ENCODE measurements at regions not wholly inside any gene's neighbourhood (a gene's known extent, or its start where the extent isn't known, plus 50 kb on each side); places are given as distances from the start of the nearest gene placed in this dataset.

- TF ChIP-seq CTCF (IDR thresholded peaks at IDR 0.05), result peak; percentile 20; the same call in 1 of the 2 replicates
Observed at GRCh38 chr11:34791780-34792542, 124.2 kb downstream of the APIP start.

- TF ChIP-seq CTCF (IDR thresholded peaks at IDR 0.05), result no peak
Observed at GRCh38 chr11:34790620-34791019, 125.6 kb downstream of the APIP start.

GRCh38 chr11:34789196-34789834, 126.9 kb downstream of the APIP start:
- no peak for TF ChIP-seq CTCF (IDR thresholded peaks at IDR 0.05)

- no peak for TF ChIP-seq CTCF (IDR thresholded peaks at IDR 0.05)
Observed at GRCh38 chr11:34788642-34789041, 127.5 kb downstream of the APIP start.

GRCh38 chr11:34787895-34788294, 128.3 kb downstream of the APIP start:
- no peak for TF ChIP-seq CTCF (IDR thresholded peaks at IDR 0.05)

GRCh38 chr11:34787348-34787747, 128.8 kb downstream of the APIP start:
- TF ChIP-seq CTCF (IDR thresholded peaks at IDR 0.05), result no peak

- TF ChIP-seq CTCF (IDR thresholded peaks at IDR 0.05), result no peak
Observed at GRCh38 chr11:34784318-34784841, 131.8 kb downstream of the APIP start.

All from LNCAP (cell line).